Pancreas (tissue), 10 donors: ENCODE measurements at regions not wholly inside any gene's neighbourhood (a gene's known extent, or its start where the extent isn't known, plus 50 kb on each side); places are given as distances from the start of the nearest gene placed in this dataset.

ENCODE experiments used
- ATAC-seq, 4 donors: fragments of 200-7000 bp; cut with Tn5 transposase; one replicate each; pipeline versions ENCODE4 v1.8.0 to v1.9.1; 2020; ENCODE audit warnings: mild to moderate bottlenecking in 4 of 4, moderate library complexity in 4 of 4
- DNase-seq, 6 donors: peaks; one replicate each; pipeline ENCODE4 v3.0.0-alpha.2; 2020
- FAIRE-seq: peaks from 2 replicates; lab custom pipeline; 2012; peaks lifted over from hg19 to GRCh38; lab: Jason Lieb, UNC
- H3K27ac ChIP-seq, 4 donors: fragments of 200-600 bp; sonication (generic); 1 replicate in 3 of 4; 2 replicates in 1 of 4; pipeline versions ENCODE4 v1.5.0 to v1.8.0; 2020
- H3K27me3 ChIP-seq, 4 donors: fragments of 200-600 bp; one replicate each; pipeline ENCODE4 v1.8.0; 2021
- H3K36me3 ChIP-seq, 3 donors: fragments of 200-600 bp; sonication (generic) in 1 of 3; one replicate each; pipeline versions ENCODE4 v1.5.0 to v1.8.0; 2020 to 2021
- H3K4me1 ChIP-seq, 3 donors: fragments of 200-600 bp; one replicate each; pipeline ENCODE4 v1.8.0; 2021
- H3K4me3 ChIP-seq, 4 donors: fragments of 200-600 bp; sonication (generic) in 2 of 4; one replicate each; pipeline versions ENCODE4 v1.5.0 to v1.8.0; 2020 to 2021
- H3K9me3 ChIP-seq, 4 donors: fragments of 200-600 bp; one replicate each; pipeline ENCODE4 v1.8.0; 2021
- WGBS, 2 donors: extraction: QIAGEN DNeasy Blood & Tissue Kit; methylation state at CpG; one replicate each; pipeline ENCODE4 v1.1.7; 2013; 5-methylcytosine and 5-hydroxymethylcytosine counted together
- intact Hi-C, 3 donors: fragments of 100-400 bp; cut with DNase I; formaldehyde crosslinking; loops; one replicate each; pipeline versions ENCODE4 v1.11.1 to v1.14.2; 2022
- TF ChIP-seq, protein P1 (sequence below), 4 donors: fragments of 200-600 bp; sonication (generic) in 3 of 4; IDR thresholded peaks; one replicate each; pipeline versions ENCODE4 v1.5.0 to v1.8.0; 2021; ENCODE audit warnings: antibody characterized with exemption in 4 of 4
- donor health status: healthy with polysubstance abuse.
- donor health status: DM: no; HTN: no; CAD: no; lungs with moderate emphysema.
- donor health status: DM: no; HTN: no; CAD: no.
- donor health status: control.
- donor health status: control.
- donor health status: Bipolar disorder and iron deficiency.
- donor health status: DM: yes; HTN: yes; CAD: no.
- donor health status: DM: no; HTN: no; CAD: no.
- donor health status: DM: no; HTN: no; CAD: no.
- donor health status: DM: yes; HTN: yes; CAD: no.

DNA sequence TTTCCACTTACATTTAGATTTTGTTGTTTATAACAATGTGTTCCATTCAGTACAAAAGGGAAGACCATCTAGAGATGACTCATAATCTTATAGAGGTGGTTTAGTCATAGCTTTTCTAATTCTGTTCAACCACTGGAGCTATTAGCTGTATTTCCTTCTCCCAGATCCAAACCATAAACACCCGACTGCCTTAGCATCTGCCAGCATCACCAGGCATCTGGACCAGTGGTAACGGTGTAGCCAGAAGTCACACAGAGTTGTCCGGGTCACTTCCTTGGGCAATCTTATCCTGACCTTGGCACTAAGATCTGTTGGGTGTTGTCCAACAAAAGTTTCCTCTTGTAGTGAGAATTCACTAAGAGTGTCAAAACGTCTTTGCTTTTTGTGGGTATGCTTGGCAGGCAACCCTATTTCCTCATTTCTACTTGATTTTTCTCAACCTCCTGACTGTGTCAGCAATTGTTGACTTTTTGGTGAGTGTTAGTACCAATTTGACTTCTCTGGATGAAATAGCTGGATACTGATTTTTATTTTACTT, 372.1 kb upstream of the B3GALT2 start:
- Histone ChIP-seq H3K27me3 (no peaks in the 10 kb centered on the region), H3K4me1 (no peaks in the 10 kb centered on the region), H3K36me3 (no peaks in the 10 kb centered on the region), H3K9me3 (no peaks in the 10 kb centered on the region), H3K4me3 (no peak overlapping the region), H3K27ac (no peak overlapping the region)
- DNase-seq (peak in 2 of 6 donors; percentile 18 to 27), FAIRE-seq (no peak), ATAC-seq (peak in 3 of 4 donors; percentile 58 to 87 (median 79))
- TF ChIP-seq, protein P1, sequence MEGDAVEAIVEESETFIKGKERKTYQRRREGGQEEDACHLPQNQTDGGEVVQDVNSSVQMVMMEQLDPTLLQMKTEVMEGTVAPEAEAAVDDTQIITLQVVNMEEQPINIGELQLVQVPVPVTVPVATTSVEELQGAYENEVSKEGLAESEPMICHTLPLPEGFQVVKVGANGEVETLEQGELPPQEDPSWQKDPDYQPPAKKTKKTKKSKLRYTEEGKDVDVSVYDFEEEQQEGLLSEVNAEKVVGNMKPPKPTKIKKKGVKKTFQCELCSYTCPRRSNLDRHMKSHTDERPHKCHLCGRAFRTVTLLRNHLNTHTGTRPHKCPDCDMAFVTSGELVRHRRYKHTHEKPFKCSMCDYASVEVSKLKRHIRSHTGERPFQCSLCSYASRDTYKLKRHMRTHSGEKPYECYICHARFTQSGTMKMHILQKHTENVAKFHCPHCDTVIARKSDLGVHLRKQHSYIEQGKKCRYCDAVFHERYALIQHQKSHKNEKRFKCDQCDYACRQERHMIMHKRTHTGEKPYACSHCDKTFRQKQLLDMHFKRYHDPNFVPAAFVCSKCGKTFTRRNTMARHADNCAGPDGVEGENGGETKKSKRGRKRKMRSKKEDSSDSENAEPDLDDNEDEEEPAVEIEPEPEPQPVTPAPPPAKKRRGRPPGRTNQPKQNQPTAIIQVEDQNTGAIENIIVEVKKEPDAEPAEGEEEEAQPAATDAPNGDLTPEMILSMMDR (IDR thresholded peaks at IDR 0.05) = no peak
- intact Hi-C loops = no loop called here
- 14 to 26% methylated on average over 4 of the region's 4 CpGs for WGBS, 2 donors

DNA sequence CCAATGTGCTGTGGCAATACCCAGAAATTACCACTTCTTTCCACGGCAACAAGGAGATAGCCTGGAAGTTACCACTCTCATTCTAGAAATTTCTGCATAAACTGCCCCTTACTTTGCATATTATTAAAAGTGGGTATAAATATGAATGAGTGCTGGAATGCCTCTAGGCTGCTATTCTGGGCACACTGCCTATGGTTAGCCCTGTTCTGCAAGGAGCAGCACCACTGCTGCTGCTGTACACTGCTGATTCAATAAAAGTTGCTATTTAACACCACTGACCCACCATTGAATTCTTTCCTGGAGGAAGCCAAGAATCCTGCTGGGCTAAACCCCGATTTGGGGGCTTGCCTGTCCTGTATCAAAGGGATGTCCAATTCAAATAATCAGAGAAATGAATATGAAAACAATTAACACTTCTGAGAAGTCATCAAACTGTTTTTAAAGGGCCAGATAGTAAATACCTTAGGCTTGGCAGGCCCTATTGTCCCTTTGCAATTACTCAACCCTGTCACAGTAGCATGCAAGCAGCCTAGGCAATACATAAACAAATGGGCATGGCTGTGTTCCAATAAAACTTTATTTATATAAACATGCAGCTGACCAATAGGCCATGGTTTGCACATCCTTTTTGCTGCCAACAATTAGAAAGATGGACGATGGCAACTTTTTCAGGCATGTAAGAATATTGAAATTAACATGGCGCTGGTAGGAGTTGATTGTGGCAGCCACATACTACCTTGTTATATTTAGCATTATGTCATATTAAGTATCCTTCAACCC, 369.4 kb upstream of the B3GALT2 start:
- Histone ChIP-seq H3K27ac (no peak overlapping the region), H3K9me3 (no peaks in the 10 kb centered on the region), H3K4me1 (no peaks in the 10 kb centered on the region), H3K27me3 (no peaks in the 10 kb centered on the region), H3K36me3 (no peaks in the 10 kb centered on the region), H3K4me3 (no peak overlapping the region)
- no peak for FAIRE-seq
- ATAC-seq = no peak
- DNase-seq = no peak
- intact Hi-C loops = no loop called here
- TF ChIP-seq, protein P1 (IDR thresholded peaks at IDR 0.05) = no peak
- WGBS, 2 donors = 78 to 81% methylated on average over 4 of the region's 4 CpGs

DNA sequence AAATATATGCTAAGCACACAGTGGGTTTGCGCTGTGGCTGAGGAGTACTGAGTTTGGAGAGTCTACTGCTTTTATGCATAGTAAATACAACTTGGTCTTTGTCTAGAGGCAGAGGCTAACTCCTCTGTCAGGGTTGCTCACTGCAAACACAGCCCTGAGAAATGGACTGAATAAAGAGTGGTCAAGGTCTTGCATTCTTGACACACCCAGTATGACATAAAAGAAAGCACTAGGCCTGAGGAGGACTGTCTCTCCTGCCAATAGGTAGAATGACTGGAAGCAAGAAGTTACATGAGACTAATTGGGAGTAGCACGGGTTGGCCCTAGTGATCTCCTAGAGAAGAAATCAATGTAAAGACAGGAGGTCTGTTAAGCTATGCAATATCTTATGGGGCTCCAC, 367.2 kb upstream of the B3GALT2 start:
- no peak for FAIRE-seq
- intact Hi-C loops = no loop called here
- Histone ChIP-seq H3K27me3 (no peaks in the 10 kb centered on the region), H3K9me3 (no peaks in the 10 kb centered on the region), H3K36me3 (no peaks in the 10 kb centered on the region), H3K27ac (no peak overlapping the region), H3K4me1 (no peaks in the 10 kb centered on the region), H3K4me3 (no peak overlapping the region)
- ATAC-seq = no peak
- 83 to 85% methylated on average over 2 of the region's 2 CpGs for WGBS, 2 donors
- TF ChIP-seq, protein P1 (IDR thresholded peaks at IDR 0.05) = no peak
- DNase-seq = no peak

DNA sequence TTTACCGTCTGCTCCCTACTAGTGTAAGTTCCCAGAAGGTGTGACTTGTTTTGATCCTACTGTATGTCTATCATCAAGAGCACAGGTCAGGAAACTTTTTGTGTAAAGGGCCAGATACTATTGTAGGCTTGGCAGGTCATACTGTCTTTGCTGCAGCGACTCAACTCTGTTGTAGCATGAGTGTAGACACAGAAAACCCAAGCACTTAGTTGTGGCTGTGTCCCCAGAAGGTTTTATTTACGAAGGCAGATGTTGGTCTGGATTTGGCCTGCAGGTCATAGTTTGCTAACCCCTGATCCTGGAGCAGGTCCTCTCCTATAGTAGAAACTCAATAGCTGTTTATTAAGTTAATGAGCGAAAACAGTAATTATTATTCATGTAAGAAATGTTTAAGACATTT, 365.9 kb upstream of the B3GALT2 start:
- H3K4me1 ChIP-seq = no peaks in the 10 kb centered on the region
- TF ChIP-seq, protein P1 (IDR thresholded peaks at IDR 0.05) = no peak
- intact Hi-C loops = no loop called here
- no peaks in the 10 kb centered on the region for H3K9me3 ChIP-seq
- ATAC-seq (no peak), DNase-seq (no peak), FAIRE-seq (no peak)
- no peaks in the 10 kb centered on the region for H3K27me3 ChIP-seq
- no peak overlapping the region for H3K4me3 ChIP-seq
- H3K27ac ChIP-seq = no peak overlapping the region
- 92% methylated on average over 4 of the region's 4 CpGs for WGBS, 2 donors
- no peaks in the 10 kb centered on the region for H3K36me3 ChIP-seq

DNA sequence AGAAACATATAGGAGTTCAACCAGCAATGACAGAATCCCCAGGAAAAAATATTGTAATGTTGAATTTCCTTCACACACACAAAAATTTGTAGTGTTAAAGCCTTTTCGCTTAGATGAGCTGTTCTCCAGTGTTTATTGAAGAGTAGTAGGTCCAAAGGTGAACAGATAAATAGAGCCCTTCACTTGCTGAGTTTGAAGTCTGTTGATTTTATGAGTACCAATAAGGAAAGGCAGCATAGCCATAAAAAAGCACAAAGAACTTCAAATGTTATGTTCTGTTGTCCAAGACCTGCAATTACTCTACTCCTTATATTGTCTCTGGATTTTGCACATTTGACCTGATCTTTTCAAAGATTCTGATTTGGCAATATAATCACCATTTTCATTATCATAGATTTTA, 362.7 kb upstream of the B3GALT2 start:
- no peak overlapping the region for H3K27ac ChIP-seq
- H3K36me3 ChIP-seq = no peaks in the 10 kb centered on the region
- ATAC-seq = no peak
- intact Hi-C loops = no loop called here
- no peaks in the 10 kb centered on the region for H3K9me3 ChIP-seq
- no peak for DNase-seq
- no peaks in the 10 kb centered on the region for H3K4me1 ChIP-seq
- TF ChIP-seq, protein P1 (IDR thresholded peaks at IDR 0.05) = no peak
- H3K27me3 ChIP-seq = no peaks in the 10 kb centered on the region
- no peak overlapping the region for H3K4me3 ChIP-seq
- peak; percentile 89 for FAIRE-seq
- WGBS, 2 donors = 66% methylated on average over 1 of the region's 1 CpG
